Choroid plexus epithelial cell (primary cell): ENCODE measurements at regions not wholly inside any gene's neighbourhood (a gene's known extent, or its start where the extent isn't known, plus 50 kb on each side); places are given as distances from the start of the nearest gene placed in this dataset.

Source experiments
- DNase-seq: peaks from one replicate; pipeline ENCODE4 v3.0.0-alpha.2; 2010; ENCODE audit warnings: low read depth
- H3K4me3 ChIP-seq: 2 replicates; pipeline ENCODE4 v1.5.1; 2011; ENCODE audit warnings: low read depth, mild to moderate bottlenecking, control low read depth, low read length, moderate library complexity
- CTCF ChIP-seq: conservative IDR thresholded peaks from 2 replicates; pipeline ENCODE4 v1.5.1; 2011; ENCODE audit warnings: low read depth, mild to moderate bottlenecking, control low read depth, inconsistent platforms, low read length, moderate library complexity

GRCh38 chr1:220976390-220976789 lies 97.1 kb downstream of the HLX start:
- TF ChIP-seq CTCF: no peak
- no peak overlapping the region for H3K4me3 ChIP-seq
- DNase-seq: no peak

- H3K4me3 ChIP-seq: no peak overlapping the region
- no peak for TF ChIP-seq CTCF
- no peak for DNase-seq
Observed at GRCh38 chr1:220979371-220979770, 100.1 kb downstream of the HLX start.

- no peak for TF ChIP-seq CTCF
- DNase-seq: no peak
- no peak overlapping the region for H3K4me3 ChIP-seq
Observed at GRCh38 chr1:220982686-220983085, 103.4 kb downstream of the HLX start.

- H3K4me3 ChIP-seq: no peak overlapping the region
- DNase-seq: no peak
- TF ChIP-seq CTCF: peak; percentile 14
Observed at GRCh38 chr1:220983877-220984635, 104.8 kb downstream of the HLX start.

GRCh38 chr1:220990427-220991339 lies 111.4 kb downstream of the HLX start:
- no peak overlapping the region for H3K4me3 ChIP-seq
- TF ChIP-seq CTCF: peak; percentile 35
- peak; percentile 68 for DNase-seq

- TF ChIP-seq CTCF: no peak
- no peak for DNase-seq
Observed at GRCh38 chr1:220991506-220991905, 112.3 kb downstream of the HLX start.

More at GRCh38 chr1:220991506-220991905, 112.3 kb downstream of the HLX start:
- no peak overlapping the region for H3K4me3 ChIP-seq
